HUDEP-2 (cell line): ENCODE measurements at regions not wholly inside any gene's neighbourhood (a gene's known extent, or its start where the extent isn't known, plus 50 kb on each side); places are given as distances from the start of the nearest gene placed in this dataset.

Experiments used
- DNase-seq, 76 experiments: peaks; one replicate each; lab custom pipeline; 2025; ENCODE audit not compliant: unreplicated experiment in 76 of 76; lab: John Stamatoyannopoulos, UW

DNA sequence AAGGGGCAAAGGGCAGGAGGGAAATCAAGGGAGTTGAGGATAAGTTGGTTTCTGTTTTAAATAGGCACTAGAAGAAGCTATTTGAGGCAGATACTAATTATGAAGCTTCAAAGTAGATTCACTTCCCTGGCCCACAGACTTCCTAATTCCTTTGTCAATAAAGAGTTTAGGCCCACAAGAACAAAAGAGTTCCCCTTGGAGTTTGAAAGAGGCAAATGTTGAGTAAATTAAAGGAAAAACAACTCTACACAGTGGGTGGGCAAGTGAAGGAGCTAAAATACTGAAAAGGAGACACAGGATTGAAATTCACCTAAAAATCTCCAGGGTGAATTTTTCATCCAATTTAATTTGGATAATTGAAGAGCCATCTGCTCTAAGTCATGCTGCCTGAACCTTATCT is 411.7 kb upstream of the RORA start:
- DNase-seq, result no peak

DNA sequence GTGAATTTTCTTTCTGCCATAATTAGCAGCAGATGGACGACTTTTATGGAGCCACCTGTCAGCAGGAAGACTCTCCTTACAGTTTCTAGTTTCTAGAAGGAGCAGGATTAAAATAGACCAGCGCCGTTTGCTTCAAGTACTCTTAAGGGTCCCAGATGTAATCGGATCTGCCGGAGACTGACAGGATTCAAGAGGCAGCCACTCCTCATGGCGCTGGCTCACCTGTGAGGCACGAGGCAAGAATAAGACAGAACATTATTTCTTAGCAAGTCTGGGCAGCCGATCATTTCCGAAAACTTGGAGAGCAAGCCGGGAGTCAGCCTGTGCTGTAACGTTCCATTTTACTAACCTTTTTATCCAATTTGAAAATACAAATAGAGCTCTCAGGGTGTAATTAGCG is 410.4 kb upstream of the RORA start:
- DNase-seq, result no peak

DNA sequence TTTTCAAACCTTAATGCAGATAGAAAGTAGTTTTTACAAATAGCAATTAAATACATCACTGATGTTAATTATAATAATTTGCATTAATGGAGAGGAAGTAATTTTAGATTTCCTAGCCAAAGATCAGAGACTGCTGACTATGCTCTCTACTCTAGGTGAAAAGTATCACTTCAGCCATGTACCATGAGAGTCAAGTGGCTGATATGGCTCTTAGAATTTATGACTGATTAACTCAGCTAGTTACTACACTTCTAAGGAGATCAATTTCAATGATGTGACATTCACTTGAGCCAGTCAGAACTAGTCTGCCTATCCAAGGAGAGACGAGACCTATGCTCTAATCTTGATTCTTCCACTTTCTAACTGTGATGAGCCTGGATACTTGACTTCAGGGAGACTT is 405.7 kb upstream of the RORA start:
- no peak for DNase-seq

DNA sequence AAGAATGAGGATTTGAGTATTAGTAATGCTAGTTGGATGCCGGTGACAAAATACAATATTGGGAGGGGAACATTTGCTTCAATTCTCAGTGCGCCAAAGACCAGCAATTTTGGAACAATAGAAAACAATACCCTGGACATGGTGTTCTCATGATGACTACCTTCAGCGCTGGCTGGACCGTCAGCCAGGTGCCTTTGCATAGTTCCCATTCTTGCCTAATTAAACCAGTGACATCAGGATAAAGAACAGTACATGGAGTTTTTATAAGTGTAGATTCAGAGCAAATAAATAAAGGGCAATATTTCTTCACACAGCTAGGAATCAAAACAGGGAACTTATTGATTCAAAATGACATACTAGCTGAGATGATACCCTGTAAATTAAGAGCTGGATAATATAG is 404.8 kb upstream of the RORA start:
- DNase-seq, result no peak

DNA sequence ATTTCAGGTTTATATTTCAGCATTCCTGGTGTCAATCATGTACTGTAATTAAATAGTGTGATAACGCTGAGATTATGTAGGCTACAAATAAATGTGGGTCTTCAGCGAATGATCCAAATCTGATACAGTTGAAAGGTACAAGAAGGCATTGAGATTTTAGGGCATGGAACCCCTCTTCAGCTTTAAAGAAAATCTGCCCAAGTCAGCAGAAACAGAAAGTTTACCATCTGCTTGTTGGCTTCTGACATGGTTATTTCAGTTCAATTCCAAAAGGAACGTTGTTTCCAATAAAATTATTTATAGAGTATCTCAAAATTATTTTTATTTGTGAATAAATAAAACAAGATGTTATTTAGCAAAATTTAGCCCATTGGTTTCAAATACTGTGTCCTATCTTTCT is 400.2 kb upstream of the RORA start:
- no peak for DNase-seq

DNA sequence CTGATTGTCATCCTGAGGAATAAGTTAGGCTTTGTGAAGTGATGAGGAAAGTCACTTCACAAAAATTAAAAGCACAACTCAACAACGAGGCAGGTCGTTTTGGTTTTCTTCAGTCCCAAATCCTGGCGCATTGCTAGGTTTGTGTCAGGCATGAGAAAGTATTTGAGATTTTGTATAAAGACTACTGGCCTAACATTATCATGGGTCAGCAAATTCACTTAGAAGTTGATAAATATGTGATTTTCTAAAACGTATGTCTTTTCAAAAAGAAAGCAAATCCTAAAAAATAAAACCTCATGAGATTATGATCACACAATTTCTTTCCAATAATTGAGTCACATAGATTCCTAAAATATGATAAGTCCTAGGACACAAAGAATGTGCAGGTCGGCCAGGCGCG is 395.8 kb upstream of the RORA start:
- DNase-seq, result no peak

DNA sequence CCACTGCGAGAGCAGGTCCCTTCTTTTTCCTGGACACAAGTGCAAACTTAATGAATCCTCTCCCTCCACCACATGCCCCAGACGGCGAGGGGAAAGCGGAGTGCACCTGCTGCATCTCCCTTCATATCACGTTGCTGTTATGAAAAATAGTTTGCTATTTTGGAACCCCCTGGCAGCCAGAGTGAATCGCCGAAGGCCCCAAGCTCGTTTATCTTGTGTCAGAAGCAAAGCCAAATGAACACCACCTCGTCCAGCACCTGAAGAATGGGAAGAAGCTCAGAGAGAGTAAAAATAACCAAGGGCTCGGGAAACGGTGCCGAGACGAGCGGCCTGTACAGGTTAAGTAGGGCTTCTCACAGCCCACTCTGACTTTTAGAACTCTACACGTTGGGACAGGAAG is 394.6 kb upstream of the RORA start:
- no peak for DNase-seq

DNA sequence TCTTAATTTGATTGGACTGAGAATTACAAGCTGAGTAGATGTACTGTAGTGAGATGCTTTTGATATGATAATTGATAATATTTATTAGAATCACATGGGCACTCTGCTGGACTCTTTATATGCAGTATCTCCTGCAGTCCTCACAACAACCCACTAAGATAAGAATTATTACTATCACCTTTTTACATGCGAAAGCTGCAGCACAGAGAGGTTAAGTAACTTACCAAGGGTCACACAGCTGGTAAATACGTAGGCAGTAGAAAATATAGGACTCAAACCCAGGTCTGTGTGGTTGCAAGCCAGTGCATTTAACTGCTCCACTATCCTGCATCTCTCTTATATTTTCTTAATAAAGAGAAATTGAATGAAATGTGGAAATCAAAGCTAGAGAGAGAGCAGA is 392.8 kb upstream of the RORA start:
- DNase-seq, result no peak

DNA sequence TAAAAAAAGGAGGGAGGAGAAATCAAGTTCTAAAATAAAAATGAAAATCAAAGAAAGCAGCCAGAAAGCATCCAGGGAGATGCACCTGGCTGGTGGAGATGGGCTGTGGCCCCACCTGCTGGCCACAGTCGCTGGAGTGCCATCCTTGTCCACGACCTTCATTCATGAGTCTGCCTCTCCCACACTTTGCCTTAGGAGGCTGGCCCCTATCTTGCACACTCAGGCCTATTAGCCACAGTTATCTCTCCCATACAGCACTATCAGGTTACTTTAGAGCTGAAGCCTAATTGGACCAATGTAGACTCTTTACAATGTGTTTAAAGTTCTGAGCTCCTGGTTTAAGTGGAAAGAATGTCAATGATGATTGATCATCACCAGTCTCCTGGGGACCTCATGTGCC is 392.0 kb upstream of the RORA start:
- peak in 71 of 76 experiments; percentile 2 to 95 (median 56) for DNase-seq

DNA sequence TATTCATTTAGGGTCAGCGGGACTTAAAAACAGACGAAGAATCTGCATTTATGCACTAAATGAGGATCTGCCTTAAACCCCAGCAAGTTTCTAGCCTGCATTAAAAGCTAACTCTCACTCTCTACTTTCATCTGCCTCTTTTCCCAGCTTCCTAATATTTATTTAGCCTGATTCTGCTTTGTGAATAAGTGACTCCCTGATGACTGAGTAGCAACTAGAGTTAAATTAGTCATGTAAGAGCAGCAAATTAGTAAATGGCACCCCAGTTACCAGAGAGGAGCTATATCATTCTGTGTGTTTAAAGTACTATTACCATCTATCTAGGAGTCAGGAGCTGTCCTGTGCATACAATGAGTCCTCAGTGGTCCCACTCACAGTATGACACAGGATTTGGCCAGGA is 391.0 kb upstream of the RORA start:
- DNase-seq, result no peak

DNA sequence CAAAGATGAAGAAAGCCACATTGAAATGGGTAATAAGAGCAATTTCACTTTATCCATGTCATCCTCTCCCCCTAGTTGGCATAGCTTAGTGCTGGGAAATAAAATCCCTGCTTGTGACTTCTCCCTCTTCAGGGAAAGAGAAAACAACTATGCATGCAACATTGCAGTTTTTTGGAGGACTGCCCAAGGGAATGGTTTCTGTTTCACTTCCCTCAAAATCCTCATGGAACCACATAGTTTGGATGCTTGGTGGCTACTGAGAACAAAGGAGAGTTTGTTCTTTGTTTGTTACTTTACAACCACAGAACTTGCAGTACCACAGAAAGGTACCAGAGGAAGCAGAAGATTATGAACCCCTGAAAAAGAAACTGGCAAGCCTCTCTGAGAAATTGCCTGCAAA is 384.6 kb upstream of the RORA start:
- DNase-seq, result no peak

DNA sequence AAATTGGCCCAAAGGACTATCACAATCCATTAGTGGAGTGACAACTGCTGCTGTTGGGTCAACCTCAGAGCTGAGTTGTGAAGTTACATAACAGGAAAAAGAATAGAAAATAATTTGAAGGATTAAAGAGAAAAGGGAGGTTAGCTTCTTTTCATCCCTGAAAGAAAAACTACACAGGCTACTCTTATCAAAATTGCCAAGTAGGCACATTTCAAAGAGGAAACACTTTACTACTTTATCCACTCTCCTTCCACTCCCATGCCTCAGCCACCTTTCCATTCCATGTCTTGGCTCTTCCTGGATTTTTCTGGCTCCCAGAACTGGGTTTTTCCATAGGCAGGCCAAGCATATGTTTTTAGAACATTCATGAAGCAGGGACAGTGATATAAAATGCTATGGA is 384.0 kb upstream of the RORA start:
- DNase-seq, result no peak

DNA sequence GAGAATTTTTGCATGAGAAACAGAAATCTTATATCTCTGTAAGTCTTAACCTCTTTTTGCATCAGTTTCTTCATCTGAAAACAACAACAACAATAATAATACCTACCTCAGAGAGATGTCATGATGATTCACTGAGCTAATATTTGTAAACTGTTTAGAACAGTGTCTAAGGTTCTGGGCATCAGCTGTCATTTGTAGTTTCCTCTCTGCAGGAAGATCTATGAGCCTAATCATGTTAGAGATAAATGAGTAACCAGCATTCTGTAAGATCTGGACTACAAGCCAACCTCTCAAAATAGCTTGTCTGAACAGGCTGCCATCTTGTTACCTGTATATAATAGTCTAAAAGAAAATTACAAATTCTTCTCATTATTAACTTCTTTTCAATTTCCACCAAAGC is 383.0 kb upstream of the RORA start:
- DNase-seq, result no peak

DNA sequence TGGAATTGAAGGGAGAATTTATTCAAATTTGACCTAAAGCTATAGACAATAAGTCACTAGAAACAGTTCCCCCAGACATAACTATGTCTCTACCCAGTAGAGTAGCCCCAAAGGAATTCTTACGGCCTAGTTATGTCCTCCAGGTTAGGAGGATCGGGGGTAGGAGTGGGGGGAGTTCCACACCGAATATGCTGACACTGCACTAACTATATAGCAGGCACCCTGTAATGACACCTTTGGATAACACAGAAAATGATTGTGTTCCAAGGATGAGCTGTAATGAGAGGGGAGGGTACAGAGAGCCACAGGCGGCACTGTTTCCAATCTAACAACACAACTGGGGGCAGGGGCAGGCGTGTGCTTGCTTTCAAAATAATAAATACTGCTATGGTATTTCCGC is 376.2 kb upstream of the RORA start:
- no peak for DNase-seq

DNA sequence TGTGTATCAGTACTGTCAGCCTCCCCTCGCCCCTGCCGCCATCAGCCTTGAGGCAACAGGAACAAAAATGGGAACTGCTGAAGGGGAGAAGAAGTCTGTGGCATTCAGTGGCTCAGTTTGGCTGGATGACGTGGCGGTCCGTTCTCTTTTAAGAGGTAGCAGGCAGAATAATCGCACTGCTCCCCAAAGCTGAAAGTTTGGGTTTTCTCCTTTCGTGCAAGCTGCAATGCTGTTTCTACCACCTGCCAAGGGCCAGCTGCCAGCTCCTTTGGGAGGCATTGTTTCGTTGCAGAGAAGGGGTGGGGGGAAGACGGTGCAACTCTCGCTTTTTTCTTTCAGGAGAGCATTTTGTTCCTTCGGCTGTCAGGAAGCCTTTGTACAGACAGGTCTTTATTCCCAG is 369.6 kb upstream of the RORA start:
- DNase-seq, result no peak

DNA sequence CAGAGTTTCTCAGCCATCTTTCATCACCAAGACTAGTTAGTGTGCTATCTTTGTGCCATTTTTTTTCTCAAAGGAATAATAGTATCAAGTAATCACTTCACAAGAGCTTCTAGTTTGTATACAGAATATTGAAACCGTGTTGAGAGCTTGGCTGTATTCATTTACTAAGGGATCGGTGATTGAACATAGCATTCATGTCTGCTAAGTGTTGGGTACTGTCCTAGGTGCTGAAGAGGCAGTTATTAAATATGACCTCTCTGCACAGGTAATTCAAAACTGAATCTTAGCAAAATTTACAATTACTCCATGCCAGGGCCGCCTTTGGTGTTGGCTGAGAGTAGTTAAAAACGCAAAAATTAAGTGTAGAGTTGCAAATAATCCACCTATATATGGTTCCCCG is 355.3 kb upstream of the RORA start:
- DNase-seq, result peak in 2 of 76 experiments; percentile 1 to 3

DNA sequence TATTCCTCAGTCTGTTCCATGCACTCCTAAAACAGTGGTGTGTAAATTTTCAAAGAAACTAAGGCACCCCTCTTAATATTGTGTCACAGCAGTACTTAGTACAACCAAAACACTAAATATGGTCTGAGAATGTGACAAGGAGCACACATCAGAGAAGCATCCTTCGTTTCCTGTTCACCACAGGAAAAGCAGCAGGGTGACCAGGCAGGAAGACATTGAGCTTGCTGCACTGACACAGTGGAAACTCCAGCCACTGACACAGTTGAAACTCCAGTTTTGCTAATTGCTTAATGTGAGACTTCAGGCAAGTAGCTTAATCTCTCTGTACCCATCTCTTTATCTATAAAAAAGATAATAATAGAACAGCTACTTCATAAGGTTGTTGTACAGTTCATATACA is 353.0 kb upstream of the RORA start:
- DNase-seq, result no peak

DNA sequence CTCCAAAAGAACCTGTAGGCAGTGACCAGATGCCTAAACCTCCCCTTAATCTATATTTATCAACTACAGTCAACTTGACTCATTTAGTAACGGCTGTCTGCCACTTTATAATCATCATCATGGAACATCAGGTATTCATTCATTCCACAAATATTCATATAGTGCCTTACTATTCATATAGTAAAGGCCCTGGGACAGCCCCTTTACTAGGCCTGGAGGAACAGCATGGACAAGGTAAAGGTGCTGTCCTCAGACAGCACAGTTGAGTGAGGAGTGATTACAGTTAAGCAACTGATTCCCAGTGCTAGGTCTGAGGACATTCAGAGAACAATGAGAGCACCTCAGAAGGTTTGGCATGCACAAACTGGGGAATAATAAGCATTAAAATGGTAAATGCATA is 346.5 kb upstream of the RORA start:
- DNase-seq, result no peak

DNA sequence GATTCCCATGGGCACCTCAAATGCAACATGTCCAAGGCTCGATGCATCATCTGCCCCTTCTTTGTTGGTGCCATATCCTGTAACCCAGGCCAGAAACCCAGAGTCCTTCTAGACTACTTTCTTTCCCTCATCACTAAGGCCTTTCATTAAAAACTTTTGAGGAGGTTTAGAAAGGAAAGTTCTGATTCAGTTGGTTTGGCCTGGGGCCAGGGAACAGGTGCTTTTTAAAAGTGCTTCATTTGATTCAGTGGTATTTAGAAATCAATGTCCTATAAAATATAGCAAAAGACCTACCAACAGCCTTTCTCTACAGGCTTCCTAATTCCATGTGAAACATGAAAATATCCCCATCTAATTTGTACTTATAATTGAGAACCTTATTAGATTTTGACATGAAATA is 341.9 kb upstream of the RORA start:
- DNase-seq, result no peak

DNA sequence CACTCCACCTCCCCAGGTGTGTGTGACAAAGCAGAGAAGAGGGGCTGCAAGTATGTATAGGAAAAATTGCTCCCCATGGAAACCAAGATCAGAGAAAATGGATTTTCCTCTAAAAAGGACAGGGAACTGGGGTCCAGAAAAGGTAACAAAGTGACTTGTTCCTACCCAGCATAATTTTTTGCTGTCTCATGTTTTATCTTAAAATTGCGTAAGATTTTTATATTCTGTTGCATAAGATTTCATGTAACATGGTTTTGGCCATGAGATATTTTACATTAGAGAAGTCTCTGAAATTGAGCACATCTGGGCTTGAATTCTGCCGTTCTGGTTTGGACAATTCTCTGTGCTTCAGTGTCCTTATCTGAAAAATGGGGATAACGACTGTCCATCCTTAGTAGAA is 335.7 kb upstream of the RORA start:
- DNase-seq, result no peak

DNA sequence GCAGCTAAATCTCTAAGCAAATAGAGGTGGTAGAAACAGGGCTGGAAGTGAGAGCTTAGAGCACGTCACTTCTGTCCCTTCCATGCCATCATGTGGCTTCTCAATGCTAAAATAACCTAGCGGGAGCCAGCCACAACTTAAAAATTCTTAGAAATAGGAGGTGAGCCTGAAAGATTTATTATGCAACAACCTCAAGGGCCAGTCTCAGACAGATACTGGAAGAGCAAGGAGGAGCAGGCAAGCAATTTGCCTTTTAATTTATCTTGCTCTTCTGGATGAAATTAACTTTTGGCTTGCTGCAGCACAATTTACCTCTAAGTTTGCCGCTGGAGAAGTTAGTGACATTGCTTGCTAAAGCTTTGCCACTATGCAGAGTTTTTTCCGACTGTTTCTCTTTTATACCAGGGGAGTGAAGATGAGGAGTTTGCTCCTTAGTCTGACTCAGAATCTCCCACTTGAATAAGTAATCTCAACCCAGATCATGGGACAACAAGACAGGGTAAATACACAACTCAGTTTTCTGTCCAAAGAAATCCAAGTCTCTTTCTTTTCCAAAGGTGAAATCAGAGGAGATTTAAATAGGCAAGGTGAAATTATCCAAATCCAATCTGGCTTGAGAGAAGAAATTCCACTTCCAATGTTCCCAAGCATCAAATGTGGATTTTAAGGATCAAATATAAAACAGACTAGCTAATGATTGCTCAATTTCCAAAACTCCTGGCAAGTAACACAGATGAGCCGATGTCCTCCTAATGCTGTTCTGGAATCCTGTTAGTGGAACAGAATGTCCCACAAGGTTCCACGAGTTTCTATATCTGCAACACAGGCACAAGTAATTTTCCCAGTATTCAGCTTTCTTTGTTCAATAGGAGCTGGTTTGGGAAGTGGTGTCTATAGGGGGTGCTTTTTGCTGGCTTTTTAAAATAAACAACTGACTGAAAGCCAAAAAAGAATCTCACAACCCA is 329.4 kb upstream of the RORA start:
- DNase-seq, result no peak

DNA sequence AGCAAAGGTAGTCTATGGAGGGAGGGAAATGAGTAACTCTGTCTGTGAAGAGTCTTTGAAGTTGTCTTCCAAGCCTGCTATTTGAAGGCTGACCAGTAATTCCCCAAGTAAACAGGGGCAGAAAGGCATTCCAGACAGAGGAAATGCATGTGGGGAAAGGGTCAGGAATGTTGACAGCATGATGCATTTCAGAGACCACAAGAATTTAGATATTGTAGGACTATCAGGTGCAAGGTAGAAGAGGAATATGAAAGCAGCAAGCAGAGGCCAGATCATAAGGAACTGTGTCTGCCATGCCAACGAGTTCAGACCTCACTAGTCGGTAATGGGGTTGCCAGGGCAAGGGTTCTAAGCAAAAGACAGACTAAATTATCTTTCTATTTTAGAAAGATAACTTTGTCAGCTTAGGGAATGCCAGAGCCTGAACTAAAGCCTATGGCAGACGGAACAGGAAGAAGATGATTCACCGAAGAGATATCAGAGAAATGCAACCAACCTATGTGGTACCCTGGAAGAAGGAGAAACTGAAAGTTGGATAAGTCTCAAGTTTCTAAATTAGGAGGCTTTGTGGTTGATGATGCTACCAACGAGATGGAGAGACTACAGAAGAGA is 327.0 kb upstream of the RORA start:
- DNase-seq, result no peak
